Putamen (tissue), 1 donor: ENCODE measurements at regions not wholly inside any gene's neighbourhood (a gene's known extent, or its start where the extent isn't known, plus 50 kb on each side); places are given as distances from the start of the nearest gene placed in this dataset.

Experiments
- DNase-seq: peaks from one replicate; pipeline ENCODE4 v3.0.0-alpha.2; 2016; ENCODE audit warnings: low spot score

DNA sequence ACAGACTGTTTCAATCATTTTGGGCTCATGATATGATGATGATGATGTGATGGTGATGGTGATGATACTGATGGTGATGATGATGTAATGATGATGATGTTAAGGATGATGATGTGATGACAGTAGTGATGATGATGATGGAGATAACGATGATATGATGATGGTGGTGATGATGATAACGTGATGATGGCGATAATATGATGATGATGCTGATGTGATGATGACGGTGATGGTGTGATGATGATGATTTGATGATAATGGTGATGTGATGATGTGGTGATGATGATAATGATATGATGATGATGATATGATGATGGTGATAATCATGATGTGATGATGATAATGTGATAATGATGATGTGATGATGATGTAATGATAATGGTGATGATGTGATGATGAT lies 612.6 kb downstream of the AACS start:
- DNase-seq, result no peak

- DNase-seq, result no peak
Measured at GRCh38 chr12:125678589-125678993, 613.4 kb downstream of the AACS start.

DNA sequence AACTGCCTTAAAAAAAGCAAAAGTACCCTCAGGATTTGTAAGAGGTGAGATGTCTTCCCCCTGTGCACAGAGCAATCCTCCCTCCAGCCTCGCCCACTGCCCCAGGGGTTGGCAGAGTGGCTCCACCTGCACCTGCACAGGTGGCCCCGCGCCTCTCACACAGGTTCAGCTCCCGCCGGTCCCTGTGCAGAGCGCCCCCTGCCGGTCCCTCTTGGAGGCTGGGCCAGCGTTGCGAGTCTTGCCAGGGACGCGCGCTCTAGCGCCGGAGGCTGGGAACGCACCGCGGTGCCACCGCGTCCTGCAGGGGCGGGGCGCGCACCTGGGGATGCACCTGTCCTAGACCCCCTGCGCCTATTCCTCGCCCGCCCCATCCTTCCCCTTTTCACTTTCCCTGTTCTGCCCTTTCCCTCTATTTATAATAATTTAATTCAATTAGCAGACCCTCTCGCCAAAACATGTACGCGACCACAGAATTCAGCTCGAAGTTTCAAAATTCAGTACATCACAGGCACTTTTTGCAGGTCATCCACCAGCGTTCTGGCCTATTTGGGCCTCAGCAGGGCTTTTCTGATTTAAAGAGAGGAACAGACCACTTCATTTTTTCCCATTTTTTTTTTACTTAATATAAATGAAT lies 618.6 kb downstream of the AACS start:
- DNase-seq, result peak; percentile 26

DNA sequence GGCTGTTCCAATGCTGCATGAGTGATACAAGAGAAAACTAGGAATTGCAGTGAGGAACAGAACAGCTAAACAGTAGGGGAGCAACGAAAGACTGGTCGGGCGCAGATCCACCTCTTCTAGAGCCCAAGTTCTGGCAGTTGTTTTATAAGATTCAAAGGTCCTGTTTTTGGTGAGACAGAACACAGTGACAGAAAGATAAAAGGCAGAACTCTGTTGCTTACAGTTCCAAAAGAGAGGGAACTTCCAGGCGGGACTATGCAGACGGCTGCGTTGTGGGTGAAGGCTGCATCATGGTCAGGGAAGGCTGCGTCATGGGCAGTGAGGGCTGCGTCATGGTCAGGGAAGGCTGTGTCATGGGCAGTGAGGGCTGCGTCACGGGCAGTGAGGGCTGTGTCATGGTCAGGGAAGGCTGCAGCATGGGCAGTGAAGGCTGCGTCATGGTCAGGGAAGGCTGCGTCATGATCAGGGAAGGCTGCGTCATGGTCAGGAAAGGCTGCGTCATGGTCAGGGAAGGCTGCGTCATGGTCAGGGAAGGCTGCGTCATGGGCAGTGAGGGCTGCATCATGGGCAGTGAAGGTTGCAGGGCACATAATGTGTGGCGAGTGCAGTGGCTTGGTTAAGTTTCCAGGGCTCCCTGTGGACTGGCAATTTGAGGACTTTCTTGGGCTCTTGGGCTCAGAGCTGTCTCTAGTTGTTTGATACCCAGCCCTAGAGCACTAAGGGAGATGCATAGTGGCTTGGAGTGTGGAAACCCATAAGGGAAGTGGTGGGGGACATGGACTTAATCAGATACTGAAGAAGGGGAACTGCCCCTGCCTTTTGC lies 619.9 kb downstream of the AACS start:
- DNase-seq, result no peak

GRCh38 chr12:125685915-125686314 lies 620.7 kb downstream of the AACS start:
- DNase-seq, result no peak

DNA sequence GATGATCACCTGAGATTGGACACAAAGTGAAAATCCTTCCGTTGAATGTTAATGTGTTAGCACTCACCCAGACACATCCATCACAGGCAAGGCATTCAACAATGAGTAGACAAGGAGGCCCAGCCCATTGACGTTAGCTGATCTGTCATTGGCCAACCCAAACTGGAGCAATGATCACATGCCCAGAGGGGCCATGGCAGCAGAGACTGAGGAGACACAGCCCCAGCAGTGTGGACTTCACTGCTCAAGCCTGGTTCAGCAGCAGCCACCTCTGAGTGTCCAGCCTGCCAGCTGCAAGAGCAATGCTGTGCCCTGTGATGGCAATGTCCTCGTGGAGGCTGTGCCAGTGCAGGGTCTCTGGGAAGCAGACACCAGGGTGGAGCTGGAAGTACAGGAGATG lies 622.2 kb downstream of the AACS start:
- DNase-seq, result no peak

DNA sequence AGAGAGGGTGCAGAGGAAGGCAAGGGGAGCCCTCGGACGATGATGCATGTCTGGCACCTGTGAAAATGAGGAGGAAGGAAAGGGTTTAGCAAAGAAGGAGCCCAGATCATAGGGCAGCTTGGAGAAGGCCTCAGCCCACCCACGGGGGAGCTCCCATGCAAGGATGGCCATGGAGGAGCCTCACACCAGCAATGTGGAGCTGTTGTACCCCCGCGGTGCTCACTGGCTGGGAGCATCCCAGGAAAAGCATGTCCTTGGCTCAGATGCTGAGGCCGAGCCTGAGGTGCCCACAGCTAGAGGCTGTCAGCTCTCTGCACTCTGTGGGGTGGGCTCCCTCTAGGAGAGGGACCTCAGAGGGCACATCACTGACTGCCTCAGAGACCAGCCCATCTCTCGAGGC lies 622.6 kb downstream of the AACS start:
- no peak for DNase-seq

GRCh38 chr12:125688223-125688622 lies 623.0 kb downstream of the AACS start:
- DNase-seq, result no peak

GRCh38 chr12:125688881-125689280 lies 623.6 kb downstream of the AACS start:
- DNase-seq, result no peak

DNA sequence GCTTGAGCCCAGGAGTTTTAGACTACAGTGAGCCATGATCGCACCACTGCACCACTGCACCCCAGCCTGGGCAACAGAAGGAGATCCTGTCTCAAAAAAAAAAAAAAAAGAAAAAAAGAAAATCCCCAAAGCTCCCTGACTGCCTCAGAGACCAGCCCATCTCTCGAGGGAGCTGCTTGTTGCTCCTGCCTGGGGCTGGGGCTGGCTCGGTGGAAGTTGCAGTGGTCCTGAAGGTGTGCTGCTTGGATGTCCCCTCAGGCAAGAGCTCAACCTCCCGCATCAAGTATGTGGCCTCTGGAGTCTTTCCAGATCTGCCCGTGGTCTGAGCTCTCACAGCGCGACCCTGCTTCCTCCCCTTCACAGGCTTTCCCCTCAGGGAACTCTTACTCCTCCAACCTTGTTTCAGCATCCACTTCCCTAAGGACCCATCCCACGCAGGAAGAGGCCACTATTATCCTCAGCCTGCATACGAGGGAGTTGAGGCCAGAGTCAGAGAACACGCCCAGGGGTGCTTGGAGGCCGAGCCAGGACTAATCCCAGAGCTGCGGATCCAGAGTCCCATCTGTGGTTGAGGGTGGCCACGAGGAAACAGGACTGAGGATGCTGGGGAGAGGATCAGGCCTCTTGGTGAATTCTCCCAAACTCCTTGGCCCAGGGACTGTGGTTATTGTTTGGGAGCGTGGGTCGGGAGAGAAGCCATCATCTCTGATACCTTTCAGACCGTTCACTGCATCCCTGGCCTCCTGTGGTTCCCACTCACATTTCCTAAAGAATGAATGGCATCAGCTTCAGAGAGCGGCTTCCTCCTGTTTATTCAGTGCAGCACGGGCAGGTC lies 624.6 kb downstream of the AACS start:
- no peak for DNase-seq

- DNase-seq, result no peak
Measured at GRCh38 chr12:125690841-125691240, 625.6 kb downstream of the AACS start.

GRCh38 chr12:125696054-125696453 lies 630.8 kb downstream of the AACS start:
- DNase-seq, result no peak

DNA sequence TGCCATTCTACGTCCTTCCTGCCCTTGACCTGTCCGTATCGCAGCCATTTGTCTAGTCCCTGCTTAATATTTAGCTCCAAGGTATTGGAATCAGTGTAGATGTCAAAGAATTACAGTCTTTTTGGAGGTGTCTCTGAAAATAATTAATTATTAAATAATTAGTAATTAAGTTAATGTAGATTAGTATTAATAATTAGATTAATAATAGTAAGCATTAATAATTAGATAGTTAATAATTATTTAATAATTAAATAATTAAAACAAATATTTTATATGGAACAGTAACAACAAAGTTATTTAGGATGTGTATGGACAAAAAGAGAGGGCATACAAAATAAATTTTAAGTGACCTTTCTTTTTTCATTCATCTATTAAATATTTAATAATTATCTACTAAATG lies 639.6 kb downstream of the AACS start:
- DNase-seq, result no peak

DNA sequence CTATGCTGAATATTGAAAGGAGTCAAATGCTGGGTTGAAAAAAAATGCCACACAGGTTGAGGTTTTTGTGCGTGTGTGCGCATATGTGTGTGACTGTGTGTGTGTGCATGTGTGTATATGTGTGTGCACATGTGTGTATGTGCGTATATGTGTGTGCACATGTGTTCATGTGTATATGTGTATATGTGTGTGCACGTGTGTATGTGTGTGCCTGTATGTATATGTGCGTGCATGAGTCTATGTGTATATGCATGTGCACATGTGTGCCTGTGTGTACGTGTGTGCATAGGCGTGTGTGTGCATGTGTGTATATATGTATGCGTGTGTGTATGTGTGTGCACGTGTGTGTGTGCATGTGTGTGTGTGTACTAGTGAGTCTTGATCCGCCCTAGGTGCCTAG lies 655.7 kb downstream of the AACS start:
- no peak for DNase-seq

DNA sequence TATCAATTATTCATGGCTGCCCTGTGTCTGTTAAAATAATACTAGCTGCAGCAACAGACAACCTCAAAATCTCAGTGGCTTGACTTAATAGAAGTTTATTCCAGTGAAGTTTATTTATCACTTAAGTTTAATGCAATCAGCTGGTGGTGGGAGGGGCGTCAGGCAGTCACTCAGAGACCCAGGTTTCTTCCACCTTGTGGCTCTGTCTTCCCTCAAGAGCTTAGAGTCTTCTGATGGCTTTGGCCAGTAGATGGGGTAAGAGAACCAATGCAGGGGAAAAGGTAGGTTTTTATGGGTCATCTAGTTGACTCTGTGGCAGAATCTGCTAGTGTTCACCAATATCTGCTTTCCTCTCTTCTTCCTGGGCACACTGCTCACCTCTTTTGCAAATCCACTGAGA lies 668.9 kb downstream of the AACS start:
- DNase-seq, result no peak

GRCh38 chr12:125738211-125738610 lies 673.0 kb downstream of the AACS start:
- no peak for DNase-seq

DNA sequence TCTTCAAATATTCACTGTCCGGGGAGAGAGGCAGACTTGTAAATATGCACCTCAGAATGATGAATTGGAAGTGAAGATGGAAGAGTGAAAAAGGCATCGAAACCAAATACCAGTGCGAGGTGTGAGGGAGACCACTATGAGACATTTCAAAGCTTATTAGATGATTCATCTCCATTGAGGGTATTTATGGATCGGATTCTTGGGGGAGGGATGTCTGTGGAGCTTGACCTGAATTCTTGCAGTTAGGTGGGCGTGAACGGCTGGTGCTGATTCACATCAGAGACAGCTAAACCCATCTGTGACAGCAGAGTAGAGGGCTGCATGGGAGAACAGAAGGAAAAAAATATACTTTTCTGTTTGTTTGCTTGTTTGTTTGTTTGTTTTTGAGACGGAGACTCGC lies 677.2 kb downstream of the AACS start:
- DNase-seq, result peak; percentile 65

- no peak for DNase-seq
Measured at GRCh38 chr12:125744201-125744600, 679.0 kb downstream of the AACS start.

GRCh38 chr12:125755512-125755911 lies 690.3 kb downstream of the AACS start:
- no peak for DNase-seq

DNA sequence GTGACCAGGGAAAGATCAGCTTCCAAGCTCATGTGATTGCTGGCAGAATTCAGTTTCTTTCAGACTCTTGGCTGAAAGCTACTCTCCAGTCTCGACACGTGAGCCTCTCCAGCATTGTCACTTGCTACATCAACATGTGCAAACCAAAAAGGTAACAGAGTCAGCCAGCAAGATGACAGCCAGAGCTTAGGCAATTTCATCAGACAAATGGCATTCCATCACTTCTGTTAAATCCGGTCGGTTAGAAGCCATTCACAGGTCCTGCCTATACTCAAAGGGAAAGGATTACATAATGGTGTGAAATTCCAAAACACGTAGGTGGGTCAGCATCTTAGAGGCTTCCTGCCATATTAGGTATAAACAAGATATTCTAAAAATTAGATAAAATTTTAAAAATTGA lies 700.9 kb downstream of the AACS start:
- DNase-seq, result no peak

GRCh38 chr12:125772403-125772802 lies 707.2 kb downstream of the AACS start:
- no peak for DNase-seq

GRCh38 chr12:125773033-125773640 lies 707.9 kb downstream of the AACS start:
- peak; percentile 8 for DNase-seq
